NCI-H446 treated with DMSO at 0.1 percent for 48 hours (cell line): ENCODE measurements at regions not wholly inside any gene's neighbourhood (a gene's known extent, or its start where the extent isn't known, plus 50 kb on each side); places are given as distances from the start of the nearest gene placed in this dataset.

Experiments used
- DNase-seq: peaks from one replicate; lab custom pipeline; 2025; lab: John Stamatoyannopoulos, UW

DNA sequence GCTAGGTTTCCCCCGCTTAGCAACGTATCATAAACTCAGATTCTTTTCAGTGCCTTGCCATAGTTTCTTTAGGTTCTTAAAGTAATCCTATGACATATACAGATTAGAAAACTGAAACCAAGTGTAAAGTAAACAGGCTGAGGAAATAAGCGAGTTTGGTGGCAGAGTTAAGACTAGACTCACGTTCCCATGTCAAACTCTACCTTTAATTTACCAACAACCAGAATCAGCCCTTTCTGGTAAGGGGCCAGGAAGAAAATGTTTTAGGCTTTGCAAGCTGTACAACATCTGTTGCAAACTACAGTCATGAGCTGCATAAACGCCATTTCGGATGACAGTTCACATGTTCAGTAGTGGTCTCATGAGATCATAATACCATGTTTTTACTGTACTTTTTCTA lies 128.0 kb upstream of the PRICKLE2 start:
- peak; percentile 15 for DNase-seq

DNA sequence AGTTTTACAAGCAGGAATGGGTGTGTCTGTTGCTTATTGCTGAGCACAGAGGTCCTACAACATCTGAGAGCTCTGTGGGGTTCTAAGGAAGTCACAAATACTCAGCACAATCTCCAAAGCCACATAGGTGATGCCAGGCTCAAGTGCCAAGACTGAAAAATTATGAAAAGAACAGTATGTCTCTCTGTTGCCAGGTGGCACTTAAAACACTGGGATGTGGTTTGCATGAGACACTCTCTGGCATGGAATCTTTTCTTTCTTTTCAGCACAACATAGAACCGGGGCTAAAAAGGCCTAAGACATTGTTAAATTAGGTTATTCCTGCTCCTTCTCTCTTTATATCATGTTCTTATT lies 127.3 kb upstream of the PRICKLE2 start:
- DNase-seq = no peak

DNA sequence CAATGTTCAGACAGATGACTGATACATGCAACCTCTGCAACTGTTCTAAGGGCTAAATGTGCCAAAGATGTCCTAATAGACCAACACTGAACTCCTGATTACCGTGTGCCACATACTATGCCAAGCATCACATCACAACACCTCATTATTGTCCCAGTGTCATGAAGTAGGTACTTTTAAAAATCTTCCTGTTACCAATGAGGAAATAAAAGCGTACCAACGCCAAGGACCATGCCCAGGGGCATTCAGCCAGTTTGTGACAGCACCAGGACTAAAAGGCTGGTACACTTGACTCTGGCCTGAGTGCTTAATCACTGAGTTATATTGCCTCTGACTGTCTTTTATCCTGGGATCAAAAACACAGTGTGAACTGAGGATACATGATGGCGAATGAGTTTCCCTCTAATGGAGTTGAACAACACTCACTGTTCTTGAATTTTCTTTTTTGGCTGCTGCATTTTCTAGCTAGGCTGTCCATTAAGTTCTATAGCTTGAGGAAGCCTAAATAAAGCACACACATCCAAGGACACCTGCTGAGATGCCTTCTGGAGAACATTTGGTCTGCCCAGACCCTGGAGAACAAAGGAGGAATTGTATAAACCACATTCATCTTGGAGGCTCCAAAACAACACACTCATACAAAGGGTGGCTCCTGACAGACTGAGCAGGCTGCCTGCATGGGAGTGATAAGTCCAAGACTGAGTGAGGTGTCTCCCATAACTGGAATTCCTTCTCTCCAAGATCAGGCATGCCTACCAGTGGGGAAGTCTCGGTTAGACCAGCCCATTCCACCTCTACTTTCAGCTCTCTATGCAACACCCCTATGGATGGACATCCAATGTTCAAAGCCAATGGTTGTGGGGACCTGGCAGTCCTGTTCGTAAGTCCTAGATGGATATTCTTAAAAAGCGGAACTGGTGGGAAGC lies 126.7 kb upstream of the PRICKLE2 start:
- peak; percentile 92 for DNase-seq

DNA sequence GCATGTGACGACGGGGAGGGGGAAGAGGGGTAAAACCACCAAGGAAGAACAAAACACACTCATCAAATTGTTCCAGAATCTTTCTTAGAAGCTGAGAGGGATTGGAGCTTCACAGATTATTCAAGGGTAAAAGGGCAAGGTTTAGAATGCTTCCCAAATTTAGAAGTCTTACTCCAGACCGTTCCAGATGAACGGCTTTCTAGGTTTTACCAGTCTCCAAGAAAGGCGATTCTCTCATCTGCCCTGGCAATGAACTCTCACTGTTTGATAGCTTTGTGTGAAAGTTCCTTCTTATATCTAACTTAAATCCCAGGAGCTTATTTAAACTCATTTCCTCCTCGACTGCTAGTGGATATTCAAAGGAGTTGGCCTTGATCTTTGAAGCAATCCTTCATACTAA lies 124.3 kb upstream of the PRICKLE2 start:
- DNase-seq = no peak

DNA sequence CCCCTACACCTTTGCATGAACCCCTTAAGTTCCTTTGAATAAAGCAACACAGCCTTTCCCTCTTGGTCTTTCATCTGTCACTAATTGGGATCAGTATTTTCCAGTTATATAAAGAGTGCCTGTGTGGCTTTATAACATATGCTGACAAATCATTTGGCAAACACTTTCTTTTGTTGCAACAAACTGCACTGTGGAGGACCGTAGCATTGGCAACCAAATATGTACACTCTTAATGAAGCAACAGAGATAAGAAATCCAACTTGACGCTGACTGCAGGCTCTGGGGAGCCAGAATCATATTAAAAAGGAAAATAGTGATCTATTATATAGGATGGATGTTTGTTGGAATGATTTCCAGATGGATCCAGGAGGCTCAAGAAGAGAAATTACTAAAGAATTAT lies 120.1 kb upstream of the PRICKLE2 start:
- DNase-seq = peak; percentile 33

DNA sequence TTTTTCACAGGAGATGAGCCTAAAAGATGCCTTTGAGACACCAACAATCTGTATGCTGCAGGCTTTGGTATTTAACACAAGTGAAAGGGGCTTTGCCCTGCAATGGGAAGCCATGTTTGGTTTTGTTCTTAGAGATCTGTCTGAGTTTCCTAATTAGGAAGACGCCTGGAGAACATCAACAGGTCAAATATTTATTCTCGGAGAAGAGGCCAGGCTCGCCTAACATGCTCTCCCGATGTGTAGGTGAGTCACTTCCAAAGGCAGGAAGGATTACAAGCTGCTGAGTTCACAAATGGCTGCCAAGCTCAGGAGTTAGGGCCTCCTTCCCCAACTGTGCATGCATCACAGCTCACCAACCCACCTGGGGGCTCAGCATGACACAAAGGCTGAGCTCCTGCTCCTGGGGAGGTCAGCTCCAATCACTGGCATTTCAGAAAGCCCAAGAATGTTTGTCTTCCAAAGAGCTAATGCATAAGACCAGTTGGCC lies 119.5 kb upstream of the PRICKLE2 start:
- DNase-seq = no peak

DNA sequence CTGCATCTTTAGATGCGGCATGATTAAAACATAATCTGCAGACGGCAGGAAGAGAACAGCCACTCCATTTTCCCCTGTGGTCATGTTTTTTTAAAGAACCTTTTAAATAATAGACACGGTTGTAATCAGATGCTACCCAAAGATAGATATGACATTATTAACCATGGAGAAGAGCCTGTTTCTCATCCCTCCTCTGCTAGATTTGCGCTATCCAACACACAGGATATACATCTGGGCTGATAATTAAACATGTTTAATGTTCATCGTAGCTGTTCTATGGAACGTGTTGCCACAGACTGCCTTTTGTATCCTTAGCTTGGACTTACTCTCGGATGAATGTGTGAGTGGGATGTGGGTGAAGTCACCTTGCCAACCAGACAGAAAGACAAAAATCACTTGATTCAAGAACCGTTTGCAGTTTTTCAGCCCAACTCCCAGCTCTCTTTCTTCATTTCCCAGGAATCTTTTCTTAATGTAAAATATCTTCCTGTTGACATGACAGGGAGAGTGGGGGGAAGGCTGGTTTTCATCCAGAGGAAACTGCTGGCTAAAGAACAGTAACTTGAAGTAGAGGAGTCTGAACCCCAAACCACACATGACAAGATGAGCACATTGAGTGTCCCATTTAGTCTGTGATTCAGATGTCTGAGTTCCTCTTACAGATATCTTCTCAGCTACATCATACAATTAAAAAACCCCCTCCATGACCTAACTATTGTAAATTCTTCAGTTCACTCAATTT lies 118.6 kb upstream of the PRICKLE2 start:
- DNase-seq = no peak

DNA sequence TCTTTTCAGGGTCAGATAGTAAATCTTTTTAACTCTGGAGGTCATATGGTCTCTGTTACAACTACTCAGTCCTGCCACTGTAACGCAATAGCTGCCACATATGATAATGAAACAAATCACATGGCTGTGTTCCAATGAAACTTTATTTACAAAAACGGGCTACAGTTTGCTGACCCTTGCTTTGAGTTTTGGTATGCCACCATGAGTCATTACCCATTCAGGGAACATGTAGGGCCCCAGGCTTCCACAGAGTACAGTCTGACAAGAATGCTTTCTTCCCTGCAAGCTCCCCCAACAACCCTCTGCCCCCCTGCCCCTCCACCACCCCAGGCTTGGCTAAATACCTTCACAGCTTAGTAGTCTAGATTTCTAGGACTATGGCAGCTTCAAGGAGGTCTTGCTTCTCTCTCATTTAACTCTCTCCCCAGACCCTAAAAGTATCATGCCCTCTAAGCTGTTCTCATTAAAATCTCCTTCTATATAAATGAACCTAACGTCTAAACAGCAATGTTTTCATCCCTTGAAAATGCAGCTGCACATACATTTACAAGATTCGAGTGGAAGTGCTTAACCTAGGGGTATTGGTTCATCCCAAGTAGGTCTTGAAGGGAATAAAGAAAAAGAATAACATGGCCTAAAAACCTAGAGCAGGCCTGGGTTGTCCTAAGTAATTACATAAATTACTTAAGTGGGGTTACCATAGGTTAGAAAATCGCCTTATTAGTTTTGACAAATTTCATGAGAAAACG lies 117.8 kb upstream of the PRICKLE2 start:
- DNase-seq = no peak

DNA sequence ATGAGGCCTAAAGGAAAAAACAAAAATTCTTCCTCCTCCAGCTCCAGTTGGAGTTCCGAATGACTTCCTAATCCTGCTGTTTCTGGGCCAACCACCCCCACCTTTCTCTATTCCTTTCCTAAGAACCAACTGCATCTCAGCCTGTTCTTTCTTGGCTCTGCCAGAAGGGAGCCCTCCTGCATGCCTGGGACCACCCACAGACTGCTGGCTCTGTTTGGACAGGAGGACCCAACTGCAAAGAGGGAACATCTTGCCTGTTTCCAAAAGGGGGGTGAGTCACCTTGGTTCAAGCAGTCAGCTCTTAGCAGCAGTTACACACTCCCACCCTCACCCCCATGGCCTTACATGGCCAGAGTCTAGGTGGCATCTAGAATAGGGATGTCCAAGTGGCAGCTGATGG lies 116.0 kb upstream of the PRICKLE2 start:
- DNase-seq = peak; percentile 5

DNA sequence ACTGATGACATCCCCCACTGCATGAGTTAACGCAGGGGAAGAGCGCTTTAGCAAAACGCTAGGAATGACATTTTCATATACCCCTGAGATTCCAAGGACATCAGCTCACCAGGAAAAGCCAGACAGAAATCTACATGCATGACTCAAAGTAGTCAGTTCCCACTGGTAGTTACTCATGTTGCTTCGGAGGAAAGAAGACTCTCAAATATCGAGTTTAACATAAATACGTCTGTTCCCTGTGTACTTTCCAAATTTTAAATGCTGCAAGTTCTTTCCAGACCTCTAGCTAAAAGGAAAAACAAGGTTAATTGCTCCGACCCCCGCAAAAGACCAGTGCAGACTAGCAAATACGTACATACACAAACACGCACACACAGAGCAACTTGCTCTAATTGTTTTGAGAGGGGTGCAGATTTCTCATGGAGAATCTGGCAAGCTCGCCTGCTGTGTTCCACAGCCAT lies 115.4 kb upstream of the PRICKLE2 start:
- DNase-seq = no peak

DNA sequence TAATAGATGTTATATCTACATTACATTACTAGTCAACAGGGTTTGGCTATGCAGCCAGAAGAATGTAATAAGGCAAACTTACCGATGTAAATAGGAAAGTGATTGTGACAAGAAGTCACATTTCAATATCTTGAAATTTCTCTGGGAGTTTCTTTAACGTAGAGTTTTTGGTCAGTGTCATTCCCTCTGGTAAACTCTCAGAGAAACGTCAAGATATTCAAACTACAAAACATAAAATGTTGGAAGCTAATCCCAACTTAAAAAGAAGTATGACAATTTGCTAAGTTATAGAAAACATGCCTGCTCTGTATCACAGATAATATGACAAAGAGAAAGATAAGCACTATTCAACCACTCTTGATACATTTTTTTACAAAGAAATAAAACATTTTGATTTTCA lies 111.2 kb upstream of the PRICKLE2 start:
- no peak for DNase-seq

DNA sequence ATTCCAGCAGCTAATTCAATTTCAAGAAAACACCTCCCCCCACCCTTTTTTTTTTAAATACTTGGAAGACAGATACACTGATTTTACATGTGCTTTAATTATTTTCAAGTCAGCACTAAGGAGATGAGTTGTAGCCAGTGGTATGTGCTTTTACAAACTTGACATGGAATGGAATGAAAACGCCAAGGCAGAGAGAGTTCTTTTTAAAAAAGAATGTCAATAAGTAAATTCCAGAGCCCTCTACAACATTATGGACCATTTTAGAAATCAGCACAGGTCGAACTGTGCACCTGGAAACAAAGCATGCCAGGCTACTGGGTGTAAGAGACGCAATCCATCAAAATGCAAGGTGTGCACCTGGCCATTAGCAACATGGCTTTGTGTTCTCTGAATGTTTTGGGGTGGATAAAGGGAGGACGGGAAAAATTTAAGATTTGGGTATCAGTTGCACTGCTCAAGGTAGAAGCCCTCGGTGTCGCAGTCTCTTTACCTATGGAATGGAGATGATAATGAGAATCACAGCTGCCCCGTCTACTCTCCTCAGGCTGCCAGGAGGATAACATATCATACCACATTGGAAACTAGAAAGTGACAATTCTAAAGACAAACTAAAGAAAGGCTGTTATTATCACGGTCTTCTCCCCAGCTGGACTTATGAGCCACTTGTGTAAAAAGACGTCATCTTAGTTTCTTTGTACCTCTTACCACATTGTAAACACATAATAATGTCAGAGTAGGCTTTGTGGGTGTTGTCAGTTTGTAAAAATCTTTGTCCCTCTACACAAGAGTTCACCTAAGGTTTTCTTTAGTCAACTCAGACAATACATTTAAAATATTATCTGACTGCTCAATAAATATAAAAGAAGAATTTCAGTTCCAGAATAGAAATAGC lies 107.4 kb upstream of the PRICKLE2 start:
- DNase-seq = no peak

DNA sequence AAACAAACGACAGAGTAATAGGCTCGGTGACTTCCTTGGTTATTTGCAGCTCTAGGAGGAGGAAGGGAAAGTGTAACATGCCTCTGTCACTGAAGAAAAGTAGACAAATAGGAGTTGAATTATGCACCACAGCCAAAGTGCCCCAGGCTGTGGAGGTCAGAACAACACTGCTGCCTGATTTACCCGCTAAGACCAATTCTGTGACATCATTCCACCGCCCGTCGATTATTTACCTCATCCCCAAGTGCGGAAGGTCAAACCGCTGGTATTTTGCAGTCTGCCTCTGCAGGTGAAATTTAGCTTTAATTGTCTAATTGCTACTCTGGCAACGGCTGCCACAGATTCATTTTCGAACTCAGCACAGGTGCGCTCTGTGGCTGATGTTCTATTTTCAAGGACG lies 106.3 kb upstream of the PRICKLE2 start:
- DNase-seq = no peak

DNA sequence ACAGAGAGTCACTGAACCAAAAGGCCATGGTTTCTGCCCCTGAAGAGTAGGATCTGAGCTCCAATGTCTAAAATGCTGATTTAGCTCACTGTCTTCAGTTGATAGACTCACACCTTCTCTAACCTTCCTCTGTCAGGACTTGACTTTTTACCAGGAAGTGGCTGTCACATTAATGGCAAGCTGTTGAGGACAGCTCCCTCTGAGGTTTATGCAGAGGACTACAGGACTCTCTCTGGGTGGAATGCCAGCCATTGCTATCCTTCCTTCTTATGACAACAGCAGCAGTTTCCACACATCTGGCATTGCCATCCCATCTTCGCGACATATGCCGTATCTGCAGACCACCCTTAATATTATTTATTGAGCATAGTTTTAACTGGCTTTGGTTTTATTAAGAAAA lies 103.8 kb upstream of the PRICKLE2 start:
- DNase-seq = no peak

DNA sequence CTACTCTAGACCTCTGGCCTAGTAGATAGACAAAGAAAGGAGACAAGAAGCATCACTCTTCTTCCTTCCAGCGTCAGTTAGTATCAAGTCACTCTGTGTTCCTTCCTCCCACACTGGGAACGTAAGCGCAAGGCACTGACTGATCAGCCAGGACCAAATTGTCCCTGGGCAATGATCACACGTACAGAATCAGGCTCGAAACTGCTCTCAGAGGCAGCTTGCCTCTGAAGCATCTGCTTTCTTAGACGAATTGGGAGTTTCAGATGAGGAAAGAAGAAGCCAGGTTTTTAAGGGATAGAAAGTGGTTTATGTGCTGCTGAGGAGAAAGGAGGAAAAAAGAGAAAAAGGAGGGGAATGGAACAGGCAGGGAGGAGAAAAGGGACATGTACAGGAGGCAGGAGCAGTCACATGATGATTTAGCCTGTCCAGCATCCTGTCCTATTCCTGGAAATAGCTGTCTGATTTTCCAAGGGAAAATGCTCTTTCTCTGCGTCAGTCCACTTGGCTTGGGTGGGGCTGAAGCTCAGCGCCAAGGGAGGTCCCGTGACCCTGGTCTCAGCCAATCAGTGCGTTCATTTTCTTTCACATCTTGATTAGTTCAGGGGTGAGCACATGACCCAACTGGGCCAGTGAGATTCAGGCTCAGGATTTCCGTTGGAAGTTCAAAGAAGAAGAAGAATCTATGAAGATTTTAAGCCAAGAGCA lies 102.0 kb upstream of the PRICKLE2 start:
- DNase-seq = no peak

DNA sequence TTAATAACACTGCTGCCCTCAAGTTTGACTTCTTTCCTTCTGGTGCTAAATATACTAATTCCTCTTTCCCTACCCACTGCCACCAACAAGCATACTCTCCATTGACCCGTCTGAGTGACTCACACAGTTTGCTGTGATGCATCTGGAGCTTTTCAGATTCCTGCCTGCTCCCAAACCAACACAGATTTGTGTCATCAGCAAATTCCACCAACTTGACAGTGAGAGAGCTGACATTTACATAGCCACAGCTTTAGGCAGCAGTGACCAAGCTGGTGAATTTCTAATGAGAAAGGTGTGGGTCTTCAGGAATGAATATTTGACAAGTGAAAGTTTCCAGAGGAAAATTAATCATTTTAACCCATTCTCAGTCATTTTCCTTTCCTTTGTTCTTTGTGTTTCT lies 96.5 kb upstream of the PRICKLE2 start:
- no peak for DNase-seq

DNA sequence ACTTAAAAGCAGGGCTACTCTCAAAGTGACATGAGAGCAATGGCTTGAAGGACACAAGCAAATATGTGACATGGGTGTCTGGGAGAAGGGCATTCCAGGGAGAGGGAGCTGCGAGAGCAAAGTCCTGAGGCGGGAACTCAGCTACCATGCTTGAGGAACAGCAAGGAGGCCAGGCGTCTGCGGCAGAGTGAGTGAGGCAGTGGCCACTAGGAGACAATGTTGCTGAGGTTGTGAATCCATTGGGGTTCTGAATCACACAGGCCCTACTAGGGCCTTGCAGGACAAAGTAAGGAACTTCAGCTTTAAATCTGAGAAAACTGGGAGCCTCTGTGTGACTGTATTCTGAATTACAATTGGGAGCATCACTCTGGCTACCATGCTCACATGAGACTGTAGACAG lies 94.1 kb upstream of the PRICKLE2 start:
- no peak for DNase-seq

DNA sequence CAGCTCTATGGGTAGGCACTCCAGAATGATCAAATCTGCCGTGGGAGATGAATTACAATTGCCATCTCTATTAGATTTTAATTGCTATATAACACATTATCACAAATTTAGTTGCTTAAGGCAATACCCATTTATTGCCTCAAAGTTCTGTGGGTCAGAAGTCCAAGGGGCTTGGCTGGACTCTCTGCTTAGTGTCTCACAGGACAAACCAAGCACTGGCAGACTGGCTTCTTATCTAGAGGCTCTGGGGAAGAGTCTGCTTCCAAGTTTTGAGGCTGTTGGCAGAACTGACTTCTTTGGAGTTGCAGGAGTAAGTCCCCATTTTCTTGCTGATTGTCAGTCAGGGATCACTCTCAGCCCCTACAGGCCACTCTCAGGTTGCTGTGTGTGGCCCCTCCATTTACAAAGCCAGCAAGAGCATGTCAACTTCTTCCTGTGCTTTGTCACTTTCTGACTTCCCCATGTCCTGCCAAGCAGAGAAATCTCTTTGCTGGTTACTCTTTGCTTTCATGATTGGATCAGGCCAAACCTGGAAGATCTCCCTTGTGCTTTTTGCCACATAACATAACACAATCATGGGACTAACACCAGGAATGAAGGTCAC lies 93.5 kb upstream of the PRICKLE2 start:
- DNase-seq = no peak

DNA sequence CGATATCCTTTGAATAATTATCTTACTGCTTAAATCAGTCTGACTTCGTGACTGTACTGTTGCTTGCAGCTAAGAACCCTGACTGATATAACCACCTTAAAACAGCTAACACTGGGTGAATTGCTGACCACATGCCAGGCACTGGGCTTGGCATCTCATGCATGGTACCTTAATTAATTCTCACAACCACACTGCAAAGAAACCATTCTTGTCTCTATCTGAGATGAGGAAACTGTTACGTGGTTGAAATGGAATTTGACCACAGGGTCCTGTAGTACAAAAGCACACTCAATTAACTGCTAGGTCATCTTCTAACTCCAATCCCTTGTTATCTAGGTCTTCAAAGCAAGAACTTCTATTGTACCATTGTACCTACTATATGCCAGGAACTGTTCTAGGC lies 92.7 kb upstream of the PRICKLE2 start:
- DNase-seq = no peak

DNA sequence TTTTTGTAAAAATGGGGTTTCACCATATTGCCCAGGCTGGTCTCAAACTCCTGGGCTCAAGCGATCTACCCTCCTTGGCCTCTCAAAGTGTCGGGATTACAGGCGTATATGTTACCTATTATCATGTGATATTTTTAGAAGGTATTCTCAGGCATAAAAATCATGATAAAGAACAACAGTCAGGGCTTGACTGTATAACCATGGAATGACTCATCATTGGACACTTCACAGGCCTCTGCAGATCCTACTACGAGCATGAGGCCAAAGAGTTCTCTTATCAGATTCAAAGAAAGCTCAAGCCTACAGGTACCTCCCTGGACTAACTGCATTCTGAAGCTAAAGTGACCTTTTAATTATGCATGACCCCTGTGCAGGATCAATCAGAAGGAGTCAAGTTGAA lies 91.7 kb upstream of the PRICKLE2 start:
- DNase-seq = no peak
